Glomerular endothelial cell (primary cell): ENCODE measurements at regions not wholly inside any gene's neighbourhood (a gene's known extent, or its start where the extent isn't known, plus 50 kb on each side); places are given as distances from the start of the nearest gene placed in this dataset.

Experiments used
- DNase-seq: peaks from one replicate; pipeline ENCODE4 v3.0.0-alpha.2; 2011; ENCODE audit warnings: low read depth, low spot score; ENCODE audit errors: extremely low read depth

GRCh38 chr10:110410329-110411046 is 87.2 kb upstream of the DUSP5 start:
- DNase-seq = no peak

GRCh38 chr10:110411047-110411410 is 86.7 kb upstream of the DUSP5 start:
- DNase-seq = no peak

- DNase-seq = no peak
These were observed 84.5 kb upstream of the DUSP5 start for GRCh38 chr10:110413049-110413783.

GRCh38 chr10:110413903-110414547 is 83.7 kb upstream of the DUSP5 start:
- DNase-seq = no peak

GRCh38 chr10:110414548-110415309 is 83.0 kb upstream of the DUSP5 start:
- no peak for DNase-seq

- DNase-seq = no peak
These were observed 81.9 kb upstream of the DUSP5 start for GRCh38 chr10:110415809-110416208.

- no peak for DNase-seq
These were observed 80.7 kb upstream of the DUSP5 start for GRCh38 chr10:110416776-110417711.

- no peak for DNase-seq
These were observed 79.5 kb upstream of the DUSP5 start for GRCh38 chr10:110418218-110418617.

- no peak for DNase-seq
These were observed 78.4 kb upstream of the DUSP5 start for GRCh38 chr10:110419265-110419664.

- no peak for DNase-seq
These were observed 77.1 kb upstream of the DUSP5 start for GRCh38 chr10:110420401-110421193.

- no peak for DNase-seq
These were observed 76.1 kb upstream of the DUSP5 start for GRCh38 chr10:110421512-110422138.

GRCh38 chr10:110422548-110422947 is 75.2 kb upstream of the DUSP5 start:
- DNase-seq = no peak

GRCh38 chr10:110423650-110424049 is 74.1 kb upstream of the DUSP5 start:
- DNase-seq = no peak

GRCh38 chr10:110425684-110426293 is 71.9 kb upstream of the DUSP5 start:
- DNase-seq = no peak

- DNase-seq = no peak
These were observed 71.2 kb upstream of the DUSP5 start for GRCh38 chr10:110426294-110427181.

- DNase-seq = no peak
These were observed 68.4 kb upstream of the DUSP5 start for GRCh38 chr10:110429301-110429700.
